ENCODE measurements at regions not wholly inside any gene's neighbourhood (a gene's known extent, or its start where the extent isn't known, plus 50 kb on each side); places are given as distances from the start of the nearest gene placed in this dataset.

DNA sequence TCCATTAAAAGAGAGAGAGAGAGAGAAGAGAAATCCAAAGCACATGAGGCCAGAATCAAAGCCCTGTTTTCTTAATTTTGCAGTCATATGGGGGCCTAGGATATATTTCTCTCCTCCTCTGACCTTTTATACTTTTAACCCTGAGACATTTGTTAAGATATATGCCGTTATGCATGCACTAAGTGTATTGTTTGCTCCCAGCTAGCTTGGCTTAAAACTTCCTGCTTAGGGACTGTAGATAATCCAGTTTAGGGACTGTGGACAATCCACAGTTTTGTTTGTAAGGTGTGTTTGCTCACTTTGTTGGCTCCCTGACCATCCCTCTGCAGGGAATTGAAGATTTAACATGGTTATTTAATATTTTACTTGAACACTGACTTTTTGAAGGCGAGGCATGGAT is 166.3 kb upstream of the TSHZ2 start:
- Histone ChIP-seq H3K9ac (ENCODE audit: low read depth, low read length, poor library complexity, severe bottlenecking) (no peak overlapping the region), H2AFZ (ENCODE audit: low read length) (no peak overlapping the region), H3K4me3 (ENCODE audit: low read length, poor library complexity, severe bottlenecking) (no peak overlapping the region), H3K27me3 (ENCODE audit: insufficient read depth, low read length, poor library complexity, severe bottlenecking) (no peaks in the 10 kb centered on the region), H4K20me1 (ENCODE audit: insufficient read depth, low read length, poor library complexity, severe bottlenecking) (no peaks in the 10 kb centered on the region), H3K79me2 (ENCODE audit: insufficient read depth, low read length) (no peaks in the 10 kb centered on the region), H3K9me3 (ENCODE audit: insufficient read depth, low read depth, low read length) (no peaks in the 10 kb centered on the region), H3K9me2 (replicated peaks; ENCODE audit: low read depth, low read length) (no peaks in the 10 kb centered on the region), H3K36me3 (ENCODE audit: insufficient read depth, low read length) (no peaks in the 10 kb centered on the region), H3K4me2 (ENCODE audit: low read depth, low read length, poor library complexity, severe bottlenecking) (no peak overlapping the region), H3F3A (ENCODE audit: low read depth) (no peaks in the 10 kb centered on the region), H3K4me1 (ENCODE audit: insufficient read depth, low read length, poor library complexity, severe bottlenecking) (no peaks in the 10 kb centered on the region)
- TF ChIP-seq, protein P1, sequence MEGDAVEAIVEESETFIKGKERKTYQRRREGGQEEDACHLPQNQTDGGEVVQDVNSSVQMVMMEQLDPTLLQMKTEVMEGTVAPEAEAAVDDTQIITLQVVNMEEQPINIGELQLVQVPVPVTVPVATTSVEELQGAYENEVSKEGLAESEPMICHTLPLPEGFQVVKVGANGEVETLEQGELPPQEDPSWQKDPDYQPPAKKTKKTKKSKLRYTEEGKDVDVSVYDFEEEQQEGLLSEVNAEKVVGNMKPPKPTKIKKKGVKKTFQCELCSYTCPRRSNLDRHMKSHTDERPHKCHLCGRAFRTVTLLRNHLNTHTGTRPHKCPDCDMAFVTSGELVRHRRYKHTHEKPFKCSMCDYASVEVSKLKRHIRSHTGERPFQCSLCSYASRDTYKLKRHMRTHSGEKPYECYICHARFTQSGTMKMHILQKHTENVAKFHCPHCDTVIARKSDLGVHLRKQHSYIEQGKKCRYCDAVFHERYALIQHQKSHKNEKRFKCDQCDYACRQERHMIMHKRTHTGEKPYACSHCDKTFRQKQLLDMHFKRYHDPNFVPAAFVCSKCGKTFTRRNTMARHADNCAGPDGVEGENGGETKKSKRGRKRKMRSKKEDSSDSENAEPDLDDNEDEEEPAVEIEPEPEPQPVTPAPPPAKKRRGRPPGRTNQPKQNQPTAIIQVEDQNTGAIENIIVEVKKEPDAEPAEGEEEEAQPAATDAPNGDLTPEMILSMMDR (conservative IDR thresholded peaks at IDR 0.05; ENCODE audit: low read length): no peak
- TF ChIP-seq EZH2phosphoT487 (IDR thresholded peaks at IDR 0.05; ENCODE audit: borderline replicate concordance): no peak

- Histone ChIP-seq H3K27me3 (ENCODE audit: insufficient read depth, low read length, poor library complexity, severe bottlenecking) (no peaks in the 10 kb centered on the region), H3K4me1 (ENCODE audit: insufficient read depth, low read length, poor library complexity, severe bottlenecking) (no peaks in the 10 kb centered on the region), H3K4me2 (ENCODE audit: low read depth, low read length, poor library complexity, severe bottlenecking) (no peak overlapping the region), H3K9me3 (ENCODE audit: insufficient read depth, low read depth, low read length) (no peaks in the 10 kb centered on the region), H3F3A (ENCODE audit: low read depth) (no peaks in the 10 kb centered on the region), H2AFZ (ENCODE audit: low read length) (no peak overlapping the region), H3K9me2 (replicated peaks; ENCODE audit: low read depth, low read length) (no peaks in the 10 kb centered on the region), H3K4me3 (ENCODE audit: low read length, poor library complexity, severe bottlenecking) (no peak overlapping the region), H3K9ac (ENCODE audit: low read depth, low read length, poor library complexity, severe bottlenecking) (no peak overlapping the region), H3K79me2 (ENCODE audit: insufficient read depth, low read length) (no peaks in the 10 kb centered on the region), H4K20me1 (ENCODE audit: insufficient read depth, low read length, poor library complexity, severe bottlenecking) (no peaks in the 10 kb centered on the region), H3K36me3 (ENCODE audit: insufficient read depth, low read length) (no peaks in the 10 kb centered on the region)
- no peak for TF ChIP-seq EZH2phosphoT487 (IDR thresholded peaks at IDR 0.05; ENCODE audit: borderline replicate concordance)
- TF ChIP-seq, protein P1 (conservative IDR thresholded peaks at IDR 0.05; ENCODE audit: low read length): no peak
Observed at GRCh38 chr20:52805296-52805571, 166.9 kb upstream of the TSHZ2 start.

GRCh38 chr20:52804497-52805295 is 167.5 kb upstream of the TSHZ2 start:
- no peaks in the 10 kb centered on the region for H3K27me3 ChIP-seq (ENCODE audit: insufficient read depth, low read length, poor library complexity, severe bottlenecking)
- TF ChIP-seq, protein P1 (conservative IDR thresholded peaks at IDR 0.05; ENCODE audit: low read length): no peak
- TF ChIP-seq EZH2phosphoT487 (IDR thresholded peaks at IDR 0.05; ENCODE audit: borderline replicate concordance): no peak
- no peaks in the 10 kb centered on the region for H3K79me2 ChIP-seq (ENCODE audit: insufficient read depth, low read length)
- no peaks in the 10 kb centered on the region for H3K9me2 ChIP-seq (replicated peaks; ENCODE audit: low read depth, low read length)
- H3K4me3 ChIP-seq (ENCODE audit: low read length, poor library complexity, severe bottlenecking): no peak overlapping the region
- no peaks in the 10 kb centered on the region for H3K4me1 ChIP-seq (ENCODE audit: insufficient read depth, low read length, poor library complexity, severe bottlenecking)
- H2AFZ ChIP-seq (ENCODE audit: low read length): no peak overlapping the region
- H3K36me3 ChIP-seq (ENCODE audit: insufficient read depth, low read length): no peaks in the 10 kb centered on the region
- H4K20me1 ChIP-seq (ENCODE audit: insufficient read depth, low read length, poor library complexity, severe bottlenecking): no peaks in the 10 kb centered on the region
- H3K9me3 ChIP-seq (ENCODE audit: insufficient read depth, low read depth, low read length): no peaks in the 10 kb centered on the region
- no peaks in the 10 kb centered on the region for H3F3A ChIP-seq (ENCODE audit: low read depth)
- no peak overlapping the region for H3K4me2 ChIP-seq (ENCODE audit: low read depth, low read length, poor library complexity, severe bottlenecking)
- no peak overlapping the region for H3K9ac ChIP-seq (ENCODE audit: low read depth, low read length, poor library complexity, severe bottlenecking)
